Muscle layer of duodenum (tissue), 2 donors: ENCODE measurements at regions not wholly inside any gene's neighbourhood (a gene's known extent, or its start where the extent isn't known, plus 50 kb on each side); places are given as distances from the start of the nearest gene placed in this dataset.

Experiments used
- H3K27ac ChIP-seq: one replicate; pipeline ENCODE4 v1.7.0; 2013; ENCODE audit warnings: mild to moderate bottlenecking, low read length
- H3K27me3 ChIP-seq: one replicate; pipeline ENCODE4 v1.7.0; 2013; ENCODE audit warnings: low read depth, mild to moderate bottlenecking, control low read depth, low read length
- H3K36me3 ChIP-seq, 2 donors: one replicate each; pipeline ENCODE4 v1.7.0; 2013; ENCODE audit warnings: low read length in 2 of 2, control low read depth in 1 of 2, mild to moderate bottlenecking in 1 of 2; ENCODE audit not compliant: insufficient read depth in 2 of 2, control insufficient read depth in 1 of 2
- H3K4me1 ChIP-seq, 2 donors: one replicate each; pipeline ENCODE4 v1.7.0; 2013; ENCODE audit warnings: low read length in 2 of 2, mild to moderate bottlenecking in 2 of 2, control low read depth in 1 of 2, moderate library complexity in 1 of 2; ENCODE audit not compliant: insufficient read depth in 2 of 2, control insufficient read depth in 1 of 2
- H3K4me3 ChIP-seq, 2 donors: one replicate each; pipeline ENCODE4 v1.7.0; 2013; ENCODE audit warnings: low read length in 2 of 2, low read depth in 1 of 2, mild to moderate bottlenecking in 1 of 2
- H3K9me3 ChIP-seq, 2 donors: one replicate each; pipeline ENCODE4 v1.7.0; 2013; ENCODE audit warnings: low read length in 2 of 2, control low read depth in 1 of 2, mild to moderate bottlenecking in 1 of 2; ENCODE audit not compliant: control insufficient read depth in 1 of 2
- donor health status: healthy.

DNA sequence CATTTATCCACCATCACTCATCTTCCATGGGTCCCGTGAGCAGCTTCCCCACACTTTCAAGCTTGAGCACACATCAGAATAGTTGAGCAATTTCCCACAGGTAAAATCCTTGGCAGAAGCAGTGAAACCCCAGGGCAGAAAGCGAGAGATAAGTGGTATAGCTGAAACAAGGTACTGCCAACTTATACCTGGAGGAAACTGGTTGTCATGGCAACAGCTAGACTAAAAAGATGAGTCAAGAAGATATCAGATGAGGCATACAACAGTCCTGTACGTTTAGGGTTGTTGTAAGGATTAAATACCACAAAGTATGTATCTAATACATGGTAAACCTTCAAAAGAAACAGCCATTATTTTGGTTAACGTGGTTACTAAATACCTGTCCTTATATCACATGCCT is 66.9 kb upstream of the PHOX2B start:
- Histone ChIP-seq H3K27me3 (no peaks in the 10 kb centered on the region), H3K27ac (no peak overlapping the region), H3K36me3 (no peaks in the 10 kb centered on the region), H3K9me3 (no peaks in the 10 kb centered on the region), H3K4me3 (no peak overlapping the region), H3K4me1 (no peaks in the 10 kb centered on the region)

DNA sequence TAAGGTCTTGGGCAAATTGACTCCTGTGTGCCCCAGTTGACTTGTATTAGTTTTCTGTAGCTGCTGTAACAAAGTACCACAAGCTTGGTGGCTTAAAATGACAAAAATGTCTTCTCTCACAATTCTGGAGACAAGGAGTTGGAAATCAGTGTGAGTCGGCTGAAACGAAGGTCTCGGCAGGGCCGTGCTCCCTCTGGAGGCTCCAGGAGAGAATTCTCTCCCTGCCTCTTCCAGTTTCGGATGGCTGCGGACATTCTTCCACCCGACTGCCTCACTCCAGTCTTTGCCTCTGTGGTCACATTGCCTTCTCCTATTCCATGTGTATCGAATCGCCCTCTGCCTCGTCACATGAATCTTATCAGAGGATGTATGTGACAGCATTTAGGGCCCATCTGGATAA is 66.0 kb upstream of the PHOX2B start:
- no peaks in the 10 kb centered on the region for H3K4me1 ChIP-seq
- H3K9me3 ChIP-seq: no peaks in the 10 kb centered on the region
- H3K36me3 ChIP-seq: no peaks in the 10 kb centered on the region
- H3K4me3 ChIP-seq: no peak overlapping the region
- no peak overlapping the region for H3K27ac ChIP-seq
- no peaks in the 10 kb centered on the region for H3K27me3 ChIP-seq

DNA sequence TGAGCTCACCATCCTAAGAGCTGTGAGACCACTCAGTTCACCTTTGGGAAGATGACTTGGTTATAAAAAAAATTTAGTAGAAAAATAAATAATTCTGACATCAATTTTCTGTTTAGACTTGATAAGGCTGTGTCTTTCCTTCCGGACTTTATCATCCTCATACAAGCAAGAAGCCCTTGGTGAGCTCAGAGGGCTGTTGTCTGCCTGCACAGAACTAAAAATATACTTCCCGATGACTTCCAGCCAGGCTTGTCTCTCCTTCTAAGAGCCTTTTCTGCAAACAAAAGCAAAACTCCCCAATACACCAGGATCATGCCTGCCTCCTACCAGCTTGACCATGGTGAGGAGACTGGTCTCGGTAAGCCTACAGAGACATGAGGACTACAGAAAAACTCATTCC is 58.3 kb upstream of the PHOX2B start:
- no peaks in the 10 kb centered on the region for H3K27me3 ChIP-seq
- no peaks in the 10 kb centered on the region for H3K4me1 ChIP-seq
- H3K4me3 ChIP-seq: no peak overlapping the region
- H3K27ac ChIP-seq: no peak overlapping the region
- no peaks in the 10 kb centered on the region for H3K36me3 ChIP-seq
- no peaks in the 10 kb centered on the region for H3K9me3 ChIP-seq

DNA sequence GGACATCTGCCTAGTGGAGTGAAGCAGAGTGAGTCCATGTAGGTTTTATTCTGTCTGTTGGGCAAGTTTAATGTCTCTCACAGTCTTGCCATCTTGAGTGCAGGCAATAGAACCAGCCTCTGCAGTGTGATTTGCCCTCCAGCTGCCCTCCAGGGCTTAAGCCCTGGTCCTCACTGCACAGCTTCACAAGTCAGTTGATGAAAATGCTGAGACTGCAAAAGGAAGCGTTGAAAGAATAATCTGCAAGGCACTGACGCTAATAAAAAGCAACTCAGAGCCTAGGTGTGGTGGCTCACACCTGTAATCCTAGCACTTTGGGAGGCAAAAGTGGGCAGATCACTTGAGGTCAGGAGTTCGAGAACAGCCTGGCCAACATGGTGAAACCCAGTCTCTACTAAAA is 54.1 kb upstream of the PHOX2B start:
- no peaks in the 10 kb centered on the region for H3K9me3 ChIP-seq
- no peaks in the 10 kb centered on the region for H3K4me1 ChIP-seq
- H3K4me3 ChIP-seq: no peak overlapping the region
- H3K36me3 ChIP-seq: no peaks in the 10 kb centered on the region
- no peaks in the 10 kb centered on the region for H3K27me3 ChIP-seq
- no peak overlapping the region for H3K27ac ChIP-seq

DNA sequence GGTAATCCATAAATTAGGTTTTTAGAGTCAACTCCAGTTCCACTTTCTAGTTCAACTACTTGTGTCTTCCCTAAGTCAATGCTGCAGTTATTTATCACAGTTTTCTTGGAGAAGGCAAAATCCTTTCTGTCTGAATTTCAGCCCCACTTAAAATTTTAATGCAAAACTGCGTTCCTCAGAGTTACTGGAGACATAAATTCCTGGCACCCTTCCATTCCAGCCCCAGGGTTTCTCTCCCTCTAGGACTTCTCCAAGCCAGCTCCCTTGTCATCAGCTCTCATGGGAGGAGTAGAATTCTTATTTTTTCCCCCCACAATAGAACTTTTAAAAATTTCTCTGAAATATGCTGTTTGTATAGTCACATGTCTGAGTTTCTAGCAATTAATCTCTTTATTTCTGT is 50.6 kb upstream of the PHOX2B start:
- H3K4me3 ChIP-seq: no peak overlapping the region
- peaks cover 0 to 13% of the 10 kb centered on the region in 2 donors for H3K4me1 ChIP-seq
- H3K27me3 ChIP-seq: no peaks in the 10 kb centered on the region
- no peaks in the 10 kb centered on the region for H3K9me3 ChIP-seq
- no peaks in the 10 kb centered on the region for H3K36me3 ChIP-seq
- H3K27ac ChIP-seq: no peak overlapping the region
